Mesenchymal stem cell (in vitro differentiated cells and primary cell): ENCODE measurements at regions not wholly inside any gene's neighbourhood (a gene's known extent, or its start where the extent isn't known, plus 50 kb on each side); places are given as distances from the start of the nearest gene placed in this dataset.

ENCODE experiments used
- DNase-seq: peaks from one replicate; pipeline ENCODE4 v3.0.0-alpha.2; 2013
- H2AFZ ChIP-seq: one replicate; pipeline ENCODE4 v1.6.1; 2013; ENCODE audit warnings: low read depth, mild to moderate bottlenecking, control low read depth, inconsistent platforms, low read length, moderate library complexity
- H2AK5ac ChIP-seq: 2 replicates; pipeline ENCODE4 v1.6.1; 2013; ENCODE audit warnings: low read length, moderate library complexity, mild to moderate bottlenecking, inconsistent platforms; ENCODE audit not compliant: severe bottlenecking
- H2BK120ac ChIP-seq: one replicate; pipeline ENCODE4 v1.6.1; 2013; ENCODE audit warnings: low read depth, mild to moderate bottlenecking, inconsistent platforms, low read length, moderate library complexity
- H2BK12ac ChIP-seq, 2 experiments: one replicate each; pipeline ENCODE4 v1.6.1; 2013; ENCODE audit warnings: inconsistent platforms in 2 of 2, low read length in 2 of 2, mild to moderate bottlenecking in 2 of 2, moderate library complexity in 2 of 2, control low read depth in 1 of 2
- H2BK15ac ChIP-seq: one replicate; pipeline ENCODE4 v1.6.1; 2013; ENCODE audit warnings: mild to moderate bottlenecking, low read depth, inconsistent platforms; ENCODE audit not compliant: poor library complexity, severe bottlenecking
- H2BK5ac ChIP-seq: 2 replicates; pipeline ENCODE4 v1.6.1; 2013; ENCODE audit warnings: low read depth, mild to moderate bottlenecking, low read length, control low read depth, inconsistent platforms; ENCODE audit not compliant: poor library complexity, severe bottlenecking
- H3K14ac ChIP-seq, 2 experiments: one replicate each; pipeline ENCODE4 v1.6.1; 2013; ENCODE audit warnings: inconsistent platforms in 2 of 2, low read length in 2 of 2, control low read depth in 1 of 2, mild to moderate bottlenecking in 1 of 2, moderate library complexity in 1 of 2
- H3K18ac ChIP-seq, 2 experiments: one replicate each; pipeline ENCODE4 v1.6.1; 2013; ENCODE audit warnings: inconsistent platforms in 2 of 2, low read length in 2 of 2, control low read depth in 1 of 2, low read depth in 1 of 2, mild to moderate bottlenecking in 1 of 2
- H3K23ac ChIP-seq, 2 experiments: one replicate each; pipeline ENCODE4 v1.6.1; 2013; ENCODE audit warnings: inconsistent platforms in 2 of 2, low read length in 2 of 2, mild to moderate bottlenecking in 2 of 2, moderate library complexity in 2 of 2, control low read depth in 1 of 2
- H3K27ac ChIP-seq: 2 replicates; pipeline ENCODE4 v1.5.1; 2013; ENCODE audit warnings: mild to moderate bottlenecking, moderate library complexity, low read length, control low read depth, inconsistent platforms; ENCODE audit not compliant: poor library complexity, severe bottlenecking
- H3K27me3 ChIP-seq, 2 experiments: 2 replicates each; pipeline versions ENCODE4 v1.6.1 to v1.7.0; 2013; ENCODE audit warnings: low read length in 2 of 2, mild to moderate bottlenecking in 2 of 2, moderate library complexity in 2 of 2, control low read depth in 1 of 2, inconsistent platforms in 1 of 2; ENCODE audit not compliant: control insufficient read depth in 1 of 2, insufficient read depth in 1 of 2
- H3K36me3 ChIP-seq, 2 experiments: 2 replicates each; pipeline versions ENCODE4 v1.6.1 to v1.7.0; 2013; ENCODE audit warnings: low read length in 2 of 2, control low read depth in 1 of 2, inconsistent platforms in 1 of 2, low read depth in 1 of 2, mild to moderate bottlenecking in 1 of 2; ENCODE audit not compliant: insufficient read depth in 2 of 2, control insufficient read depth in 1 of 2
- H3K4ac ChIP-seq, 2 experiments: one replicate each; pipeline ENCODE4 v1.6.1; 2013; ENCODE audit warnings: inconsistent platforms in 2 of 2, low read length in 2 of 2, mild to moderate bottlenecking in 2 of 2, moderate library complexity in 2 of 2, control low read depth in 1 of 2, low read depth in 1 of 2
- H3K4me1 ChIP-seq: 2 replicates; pipeline ENCODE4 v1.6.1; 2013; ENCODE audit warnings: low read depth, low read length, control low read depth; ENCODE audit not compliant: control insufficient read depth, insufficient read depth
- H3K4me2 ChIP-seq: 2 replicates; pipeline ENCODE4 v1.6.1; 2013; ENCODE audit warnings: low read length, mild to moderate bottlenecking, inconsistent platforms; ENCODE audit not compliant: poor library complexity, severe bottlenecking
- H3K4me3 ChIP-seq, 2 experiments: 2 replicates each; pipeline versions ENCODE4 v1.5.1 to v1.7.0; 2013; ENCODE audit warnings: low read length in 2 of 2, mild to moderate bottlenecking in 2 of 2, control low read depth in 1 of 2, low read depth in 1 of 2; ENCODE audit not compliant: insufficient read depth in 1 of 2
- H3K79me1 ChIP-seq: replicated peaks from 2 replicates; pipeline ENCODE4 v1.6.1; 2013; ENCODE audit warnings: mild to moderate bottlenecking, control low read depth, low read length, inconsistent platforms; ENCODE audit not compliant: poor library complexity, severe bottlenecking
- H3K9ac ChIP-seq: 2 replicates; pipeline ENCODE4 v1.7.0; 2013; ENCODE audit warnings: mild to moderate bottlenecking, low read length, moderate library complexity
- H3K9me3 ChIP-seq: 2 replicates; pipeline ENCODE4 v1.7.0; 2013; ENCODE audit warnings: mild to moderate bottlenecking, low read length; ENCODE audit not compliant: control insufficient read depth
- H4K8ac ChIP-seq: one replicate; pipeline ENCODE4 v1.6.1; 2013; ENCODE audit warnings: inconsistent platforms, mild to moderate bottlenecking, low read length, moderate library complexity
- H4K91ac ChIP-seq: one replicate; pipeline ENCODE4 v1.6.1; 2013; ENCODE audit warnings: mild to moderate bottlenecking, low read length, inconsistent platforms
- WGBS: methylation state at CpG from one replicate; pipeline ENCODE4 v1.1.7; 2013; ENCODE audit warnings: mixed read lengths; 5-methylcytosine and 5-hydroxymethylcytosine counted together

DNA sequence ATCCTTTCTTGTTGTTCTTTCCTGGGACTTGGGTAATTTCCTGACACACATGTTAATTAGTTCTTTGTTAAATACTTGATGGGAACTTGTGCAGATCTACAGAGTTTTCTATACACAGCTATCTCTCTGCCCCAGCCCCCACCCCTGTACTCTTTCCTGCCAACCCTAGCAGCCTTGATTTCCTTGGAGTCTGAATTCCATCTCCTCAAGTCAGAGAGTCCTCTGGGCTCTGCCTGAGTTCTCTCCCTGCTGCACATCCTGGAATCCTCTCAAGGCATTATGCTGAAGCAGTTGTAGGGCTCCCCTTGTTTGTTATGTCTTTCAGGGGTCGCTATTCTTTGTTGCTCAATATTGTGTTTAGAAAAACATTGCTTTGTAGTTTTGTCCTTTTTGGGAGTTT is 384.7 kb downstream of the RPS6KC1 start:
- Histone ChIP-seq H2BK120ac (no peak overlapping the region), H3K4ac (no peak overlapping the region), H2BK12ac (no peak overlapping the region), H2AK5ac (no peak overlapping the region), H3K4me3 (no peak overlapping the region), H3K79me1 (no peaks in the 10 kb centered on the region), H3K36me3 (no peaks in the 10 kb centered on the region), H2BK5ac (no peak overlapping the region), H4K91ac (no peak overlapping the region), H3K4me2 (no peak overlapping the region), H3K14ac (no peak overlapping the region), H3K18ac (no peak overlapping the region), H3K9me3 (no peaks in the 10 kb centered on the region), H3K4me1 (no peaks in the 10 kb centered on the region), H2BK15ac (no peak overlapping the region), H3K23ac (no peak overlapping the region), H3K9ac (no peak overlapping the region), H2AFZ (no peak overlapping the region), H3K27me3 (no peaks in the 10 kb centered on the region), H3K27ac (no peak overlapping the region), H4K8ac (no peak overlapping the region)
- no peak for DNase-seq
- 30% methylated on average over 1 of the region's 1 CpG for WGBS

DNA sequence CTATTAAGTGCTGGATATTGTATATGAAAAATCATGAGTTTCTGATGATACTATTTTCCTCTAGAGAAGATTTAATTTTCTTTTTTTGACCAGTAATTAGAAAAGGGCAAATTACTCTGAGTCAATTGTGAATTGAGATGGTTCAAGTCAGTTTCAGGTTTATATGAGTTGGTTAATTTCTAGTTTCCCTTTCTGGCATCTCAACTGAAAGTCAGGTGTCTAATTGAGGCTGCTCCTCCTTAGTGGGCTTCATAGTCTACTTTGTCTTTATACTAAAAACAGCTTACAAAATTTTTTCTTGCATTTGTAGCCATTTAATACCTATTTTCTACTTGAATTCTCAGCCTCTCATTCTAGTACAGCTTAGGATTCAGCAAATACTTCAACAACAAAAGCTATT is 387.3 kb downstream of the RPS6KC1 start:
- no peak overlapping the region for H4K8ac ChIP-seq
- no peaks in the 10 kb centered on the region for H3K79me1 ChIP-seq
- no peak overlapping the region for H2BK120ac ChIP-seq
- H2AK5ac ChIP-seq: no peak overlapping the region
- H3K27me3 ChIP-seq: no peaks in the 10 kb centered on the region
- no peak overlapping the region for H2BK5ac ChIP-seq
- no peaks in the 10 kb centered on the region for H3K9me3 ChIP-seq
- H3K14ac ChIP-seq: no peak overlapping the region
- DNase-seq: no peak
- H2BK15ac ChIP-seq: no peak overlapping the region
- H3K4me3 ChIP-seq: no peak overlapping the region
- no peak overlapping the region for H3K27ac ChIP-seq
- H3K9ac ChIP-seq: no peak overlapping the region
- no peaks in the 10 kb centered on the region for H3K4me1 ChIP-seq
- no peak overlapping the region for H3K4me2 ChIP-seq
- no peak overlapping the region for H2BK12ac ChIP-seq
- no peaks in the 10 kb centered on the region for H3K36me3 ChIP-seq
- no peak overlapping the region for H3K4ac ChIP-seq
- H3K18ac ChIP-seq: no peak overlapping the region
- no peak overlapping the region for H4K91ac ChIP-seq
- H3K23ac ChIP-seq: no peak overlapping the region
- H2AFZ ChIP-seq: no peak overlapping the region

DNA sequence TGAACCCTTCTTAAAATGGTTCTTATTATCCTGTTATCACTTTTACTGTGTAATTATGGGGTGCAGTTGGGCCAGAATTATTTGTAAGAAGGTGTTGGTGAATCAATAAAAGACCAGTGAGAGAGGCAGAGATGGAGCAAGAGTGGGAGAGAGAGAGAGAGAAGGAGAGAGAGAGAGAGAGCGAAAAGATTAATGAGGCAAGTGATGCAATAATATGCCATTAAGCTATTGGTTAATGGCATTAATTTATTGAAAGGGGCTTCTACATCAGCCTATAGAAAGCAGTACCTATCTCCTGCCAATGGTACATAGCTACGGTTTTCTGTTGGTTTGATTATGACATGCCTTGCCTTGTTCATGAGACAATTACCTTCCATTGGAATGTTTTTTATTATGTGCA is 388.7 kb downstream of the RPS6KC1 start:
- Histone ChIP-seq H4K8ac (no peak overlapping the region), H2AK5ac (no peak overlapping the region), H3K4me2 (no peak overlapping the region), H2BK120ac (no peak overlapping the region), H2AFZ (no peak overlapping the region), H2BK5ac (no peak overlapping the region), H3K4me3 (no peak overlapping the region), H3K4ac (no peak overlapping the region), H3K36me3 (no peaks in the 10 kb centered on the region), H3K9me3 (no peaks in the 10 kb centered on the region), H3K14ac (no peak overlapping the region), H3K27ac (no peak overlapping the region), H3K79me1 (no peaks in the 10 kb centered on the region), H4K91ac (no peak overlapping the region), H3K23ac (no peak overlapping the region), H2BK12ac (no peak overlapping the region), H3K4me1 (no peaks in the 10 kb centered on the region), H3K27me3 (no peaks in the 10 kb centered on the region), H3K18ac (no peak overlapping the region), H2BK15ac (no peak overlapping the region), H3K9ac (no peak overlapping the region)
- WGBS: 91% methylated on average over 1 of the region's 2 CpGs
- DNase-seq: no peak

DNA sequence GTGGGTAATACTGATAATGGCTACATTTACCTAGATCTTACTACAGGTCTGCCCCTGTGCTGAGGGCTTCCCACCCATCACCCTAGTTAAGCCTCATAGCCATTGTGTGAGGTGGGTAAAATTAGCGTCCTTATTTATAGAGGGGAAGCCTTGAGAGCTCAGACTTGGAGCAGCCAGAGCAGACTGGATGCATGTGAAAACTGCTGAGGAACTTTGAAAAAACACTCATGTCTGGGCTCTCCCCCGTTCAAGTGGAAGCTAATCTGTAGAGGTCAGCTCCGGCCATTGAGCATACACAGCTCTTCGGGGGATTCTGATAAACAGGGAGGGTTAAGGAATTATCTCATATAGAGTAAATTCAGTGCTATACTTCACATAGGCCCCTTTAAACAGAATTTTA is 389.7 kb downstream of the RPS6KC1 start:
- Histone ChIP-seq H3K36me3 (no peaks in the 10 kb centered on the region), H3K79me1 (no peaks in the 10 kb centered on the region), H3K4me1 (no peaks in the 10 kb centered on the region), H3K4ac (no peak overlapping the region), H2BK5ac (no peak overlapping the region), H3K9ac (no peak overlapping the region), H3K27me3 (peaks cover 0 to under 1% of the 10 kb centered on the region in 2 experiments), H3K27ac (no peak overlapping the region), H2AK5ac (no peak overlapping the region), H3K14ac (no peak overlapping the region), H4K8ac (no peak overlapping the region), H2AFZ (no peak overlapping the region), H2BK120ac (no peak overlapping the region), H4K91ac (no peak overlapping the region), H2BK15ac (no peak overlapping the region), H3K9me3 (no peaks in the 10 kb centered on the region), H3K18ac (no peak overlapping the region), H3K4me2 (no peak overlapping the region), H3K23ac (no peak overlapping the region), H3K4me3 (no peak overlapping the region), H2BK12ac (no peak overlapping the region)
- no peak for DNase-seq
- WGBS: 44% methylated on average over 2 of the region's 4 CpGs
